ENCODE measurements at regions not wholly inside any gene's neighbourhood (a gene's known extent, or its start where the extent isn't known, plus 50 kb on each side); places are given as distances from the start of the nearest gene placed in this dataset.

DNA sequence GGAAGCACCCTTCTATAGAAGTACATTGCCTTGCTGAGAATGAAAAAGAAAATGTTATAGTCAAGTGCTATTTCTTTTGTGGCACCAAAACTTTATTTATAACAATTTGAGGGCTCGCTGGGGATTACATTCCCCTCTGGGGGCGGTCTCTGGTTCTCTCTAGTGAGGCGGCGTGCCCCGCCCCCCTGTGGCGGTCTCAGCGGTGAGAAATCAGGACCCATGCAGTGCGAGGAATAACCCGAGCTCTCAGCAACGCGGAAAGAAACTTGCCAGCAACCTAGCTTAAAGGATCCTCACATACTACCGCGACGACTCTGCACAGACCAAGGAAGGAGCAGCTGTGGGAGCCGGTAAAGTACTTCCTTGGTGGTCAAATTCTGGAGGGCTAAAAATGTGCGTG is 83.4 kb upstream of the SHISA3 start:
- Histone ChIP-seq H2AFZ (ENCODE audit: low read length) (no peak overlapping the region), H3K9ac (ENCODE audit: low read length) (no peak overlapping the region), H3K4me2 (ENCODE audit: low read depth, low read length) (no peak overlapping the region), H3K27me3 (replicated peaks; ENCODE audit: insufficient read depth, low read length) (no peaks in the 10 kb centered on the region), H3K9me3 (replicated peaks; ENCODE audit: insufficient read depth, low read length) (no peaks in the 10 kb centered on the region), H3K4me1 (ENCODE audit: low read length) (no peaks in the 10 kb centered on the region), H3K9me2 (replicated peaks; ENCODE audit: insufficient read depth, low read length) (no peaks in the 10 kb centered on the region), H3K79me2 (ENCODE audit: low read length) (no peaks in the 10 kb centered on the region), H3F3A (ENCODE audit: insufficient read depth, low read length) (no peaks in the 10 kb centered on the region), H3K27ac (ENCODE audit: low read length) (no peak overlapping the region), H3K36me3 (replicated peaks; ENCODE audit: insufficient read depth, low read length) (no peaks in the 10 kb centered on the region), H3K4me3 (ENCODE audit: low read length) (no peak overlapping the region), H4K20me1 (ENCODE audit: insufficient read depth, low read length) (no peaks in the 10 kb centered on the region)
- TF ChIP-seq, protein P1, sequence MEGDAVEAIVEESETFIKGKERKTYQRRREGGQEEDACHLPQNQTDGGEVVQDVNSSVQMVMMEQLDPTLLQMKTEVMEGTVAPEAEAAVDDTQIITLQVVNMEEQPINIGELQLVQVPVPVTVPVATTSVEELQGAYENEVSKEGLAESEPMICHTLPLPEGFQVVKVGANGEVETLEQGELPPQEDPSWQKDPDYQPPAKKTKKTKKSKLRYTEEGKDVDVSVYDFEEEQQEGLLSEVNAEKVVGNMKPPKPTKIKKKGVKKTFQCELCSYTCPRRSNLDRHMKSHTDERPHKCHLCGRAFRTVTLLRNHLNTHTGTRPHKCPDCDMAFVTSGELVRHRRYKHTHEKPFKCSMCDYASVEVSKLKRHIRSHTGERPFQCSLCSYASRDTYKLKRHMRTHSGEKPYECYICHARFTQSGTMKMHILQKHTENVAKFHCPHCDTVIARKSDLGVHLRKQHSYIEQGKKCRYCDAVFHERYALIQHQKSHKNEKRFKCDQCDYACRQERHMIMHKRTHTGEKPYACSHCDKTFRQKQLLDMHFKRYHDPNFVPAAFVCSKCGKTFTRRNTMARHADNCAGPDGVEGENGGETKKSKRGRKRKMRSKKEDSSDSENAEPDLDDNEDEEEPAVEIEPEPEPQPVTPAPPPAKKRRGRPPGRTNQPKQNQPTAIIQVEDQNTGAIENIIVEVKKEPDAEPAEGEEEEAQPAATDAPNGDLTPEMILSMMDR (IDR thresholded peaks at IDR 0.05; ENCODE audit: low read length): no peak
- no peak for TF ChIP-seq EZH2phosphoT487 (IDR thresholded peaks at IDR 0.05; ENCODE audit: low read length)
- no peak for TF ChIP-seq EZH2 (optimal IDR thresholded peaks at IDR 0.05; ENCODE audit: low read depth, low read length)
- DNase-seq: no peak

DNA sequence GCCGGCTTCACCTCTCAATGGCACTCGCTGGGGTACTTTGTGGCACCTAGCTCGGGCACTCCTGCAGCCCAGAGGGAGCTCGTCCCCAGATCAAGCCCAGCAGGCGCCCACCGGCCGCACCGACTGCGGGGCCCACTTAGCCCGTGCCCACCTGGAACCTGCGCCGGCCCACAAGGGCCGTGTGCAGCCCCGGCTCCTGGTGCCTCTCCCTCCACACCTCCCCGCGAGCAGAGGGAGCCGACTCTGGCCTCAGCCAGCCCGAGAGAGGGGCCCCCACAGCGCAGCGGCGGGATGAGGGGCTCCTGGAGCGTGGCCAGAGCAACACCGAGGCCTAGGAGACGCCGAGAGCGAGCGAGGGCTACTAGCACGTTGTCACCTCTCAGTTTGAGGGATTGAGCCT is 82.1 kb upstream of the SHISA3 start:
- TF ChIP-seq EZH2 (optimal IDR thresholded peaks at IDR 0.05; ENCODE audit: low read depth, low read length) (no peak), EZH2phosphoT487 (IDR thresholded peaks at IDR 0.05; ENCODE audit: low read length) (no peak)
- TF ChIP-seq, protein P1 (IDR thresholded peaks at IDR 0.05; ENCODE audit: low read length): no peak
- no peaks in the 10 kb centered on the region for H3K9me2 ChIP-seq (replicated peaks; ENCODE audit: insufficient read depth, low read length)

DNA sequence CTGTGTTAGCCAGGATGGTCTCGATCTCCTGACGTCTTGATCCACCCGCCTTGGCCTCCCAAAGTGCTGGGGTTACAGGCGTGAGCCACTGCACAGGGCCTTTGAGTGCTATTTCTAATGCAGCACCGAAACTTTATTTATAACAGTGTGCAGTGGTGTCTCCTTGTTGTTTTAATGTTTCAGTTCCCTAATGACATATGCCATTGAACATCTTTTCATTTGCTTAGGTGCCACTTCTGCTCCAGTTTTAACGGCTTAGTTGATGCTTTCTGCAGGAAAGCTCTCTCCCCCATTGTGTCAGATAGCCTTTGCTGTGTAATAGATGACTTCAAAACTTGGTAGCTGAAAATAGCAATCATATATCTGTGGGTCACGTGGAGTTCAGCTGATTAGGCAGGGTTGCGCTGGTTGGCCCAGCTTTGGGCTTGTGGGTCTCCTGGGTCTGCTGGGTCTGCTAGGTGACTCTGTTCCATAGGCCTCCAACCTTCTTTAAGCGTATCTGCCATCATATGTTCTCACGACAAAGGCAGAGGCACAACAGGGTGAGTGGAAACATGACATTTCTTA is 76.4 kb upstream of the SHISA3 start:
- H3K9ac ChIP-seq (ENCODE audit: low read length): no peak overlapping the region
- no peak for TF ChIP-seq EZH2phosphoT487 (IDR thresholded peaks at IDR 0.05; ENCODE audit: low read length)
- TF ChIP-seq EZH2 (optimal IDR thresholded peaks at IDR 0.05; ENCODE audit: low read depth, low read length): no peak
- TF ChIP-seq, protein P1 (IDR thresholded peaks at IDR 0.05; ENCODE audit: low read length): no peak
- no peak for DNase-seq
- no peaks in the 10 kb centered on the region for H4K20me1 ChIP-seq (ENCODE audit: insufficient read depth, low read length)
- H3K27ac ChIP-seq (ENCODE audit: low read length): no peak overlapping the region
- H3K36me3 ChIP-seq (replicated peaks; ENCODE audit: insufficient read depth, low read length): no peaks in the 10 kb centered on the region
- H3K4me2 ChIP-seq (ENCODE audit: low read depth, low read length): no peak overlapping the region
- H3F3A ChIP-seq (ENCODE audit: insufficient read depth, low read length): no peaks in the 10 kb centered on the region
- no peak overlapping the region for H2AFZ ChIP-seq (ENCODE audit: low read length)
- H3K4me3 ChIP-seq (ENCODE audit: low read length): no peak overlapping the region
- H3K27me3 ChIP-seq (replicated peaks; ENCODE audit: insufficient read depth, low read length): no peaks in the 10 kb centered on the region
- no peaks in the 10 kb centered on the region for H3K9me2 ChIP-seq (replicated peaks; ENCODE audit: insufficient read depth, low read length)
- H3K4me1 ChIP-seq (ENCODE audit: low read length): no peaks in the 10 kb centered on the region
- no peaks in the 10 kb centered on the region for H3K9me3 ChIP-seq (replicated peaks; ENCODE audit: insufficient read depth, low read length)
- no peaks in the 10 kb centered on the region for H3K79me2 ChIP-seq (ENCODE audit: low read length)

More for the DNA sequence above, 82.1 kb upstream of the SHISA3 start:
- H3K4me2 ChIP-seq (ENCODE audit: low read depth, low read length): no peak overlapping the region
- no peak overlapping the region for H2AFZ ChIP-seq (ENCODE audit: low read length)
- no peaks in the 10 kb centered on the region for H3K9me3 ChIP-seq (replicated peaks; ENCODE audit: insufficient read depth, low read length)
- H3K9ac ChIP-seq (ENCODE audit: low read length): no peak overlapping the region
- no peak overlapping the region for H3K27ac ChIP-seq (ENCODE audit: low read length)
- DNase-seq: no peak
- H3K79me2 ChIP-seq (ENCODE audit: low read length): no peaks in the 10 kb centered on the region
- H3K4me1 ChIP-seq (ENCODE audit: low read length): no peaks in the 10 kb centered on the region
- H3K27me3 ChIP-seq (replicated peaks; ENCODE audit: insufficient read depth, low read length): no peaks in the 10 kb centered on the region
- no peaks in the 10 kb centered on the region for H4K20me1 ChIP-seq (ENCODE audit: insufficient read depth, low read length)
- H3K36me3 ChIP-seq (replicated peaks; ENCODE audit: insufficient read depth, low read length): no peaks in the 10 kb centered on the region
- no peaks in the 10 kb centered on the region for H3F3A ChIP-seq (ENCODE audit: insufficient read depth, low read length)
- no peak overlapping the region for H3K4me3 ChIP-seq (ENCODE audit: low read length)
